HEK293 (cell line): ENCODE measurements at regions not wholly inside any gene's neighbourhood (a gene's known extent, or its start where the extent isn't known, plus 50 kb on each side); places are given as distances from the start of the nearest gene placed in this dataset.

Source experiments
- ATF2 ChIP-seq: fragments of 450-650 bp; formaldehyde crosslinking; IDR thresholded peaks from 2 replicates; pipeline ENCODE4 v1.5.1; 2016; ENCODE audit warnings: missing biosample characterization, missing genetic modification characterization, low read depth
- ZNF112 ChIP-seq: fragments of 450-650 bp; formaldehyde crosslinking; IDR thresholded peaks from 2 replicates; pipeline ENCODE4 v1.5.0; 2017; ENCODE audit warnings: missing biosample characterization, missing genetic modification characterization
- TF ChIP-seq, protein P1 (sequence below): fragments of 450-650 bp; formaldehyde crosslinking; IDR thresholded peaks from 2 replicates; pipeline ENCODE4 v1.5.1; 2016; ENCODE audit warnings: missing biosample characterization, missing genetic modification characterization
- TF ChIP-seq, protein P2 (sequence below): fragments of 450-650 bp; formaldehyde crosslinking; IDR thresholded peaks from 2 replicates; pipeline ENCODE4 v1.5.1; 2016; ENCODE audit warnings: missing biosample characterization, missing genetic modification characterization
- TF ChIP-seq, protein P3 (sequence below): fragments of 450-650 bp; formaldehyde crosslinking; IDR thresholded peaks from 2 replicates; pipeline ENCODE4 v1.5.1; 2016; ENCODE audit warnings: missing biosample characterization, missing genetic modification characterization

GRCh38 chr21:36261459-36261858 lies 58.5 kb upstream of the MORC3 start:
- TF ChIP-seq, protein P1, sequence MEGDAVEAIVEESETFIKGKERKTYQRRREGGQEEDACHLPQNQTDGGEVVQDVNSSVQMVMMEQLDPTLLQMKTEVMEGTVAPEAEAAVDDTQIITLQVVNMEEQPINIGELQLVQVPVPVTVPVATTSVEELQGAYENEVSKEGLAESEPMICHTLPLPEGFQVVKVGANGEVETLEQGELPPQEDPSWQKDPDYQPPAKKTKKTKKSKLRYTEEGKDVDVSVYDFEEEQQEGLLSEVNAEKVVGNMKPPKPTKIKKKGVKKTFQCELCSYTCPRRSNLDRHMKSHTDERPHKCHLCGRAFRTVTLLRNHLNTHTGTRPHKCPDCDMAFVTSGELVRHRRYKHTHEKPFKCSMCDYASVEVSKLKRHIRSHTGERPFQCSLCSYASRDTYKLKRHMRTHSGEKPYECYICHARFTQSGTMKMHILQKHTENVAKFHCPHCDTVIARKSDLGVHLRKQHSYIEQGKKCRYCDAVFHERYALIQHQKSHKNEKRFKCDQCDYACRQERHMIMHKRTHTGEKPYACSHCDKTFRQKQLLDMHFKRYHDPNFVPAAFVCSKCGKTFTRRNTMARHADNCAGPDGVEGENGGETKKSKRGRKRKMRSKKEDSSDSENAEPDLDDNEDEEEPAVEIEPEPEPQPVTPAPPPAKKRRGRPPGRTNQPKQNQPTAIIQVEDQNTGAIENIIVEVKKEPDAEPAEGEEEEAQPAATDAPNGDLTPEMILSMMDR (tag by site-specific recombination): no peak
- TF ChIP-seq ATF2 (tag by site-specific recombination) (no peak), ZNF112 (tag by site-specific recombination) (no peak)
- TF ChIP-seq, protein P2, sequence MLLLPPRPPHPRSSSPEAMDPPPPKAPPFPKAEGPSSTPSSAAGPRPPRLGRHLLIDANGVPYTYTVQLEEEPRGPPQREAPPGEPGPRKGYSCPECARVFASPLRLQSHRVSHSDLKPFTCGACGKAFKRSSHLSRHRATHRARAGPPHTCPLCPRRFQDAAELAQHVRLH: no peak
- TF ChIP-seq, protein P3, sequence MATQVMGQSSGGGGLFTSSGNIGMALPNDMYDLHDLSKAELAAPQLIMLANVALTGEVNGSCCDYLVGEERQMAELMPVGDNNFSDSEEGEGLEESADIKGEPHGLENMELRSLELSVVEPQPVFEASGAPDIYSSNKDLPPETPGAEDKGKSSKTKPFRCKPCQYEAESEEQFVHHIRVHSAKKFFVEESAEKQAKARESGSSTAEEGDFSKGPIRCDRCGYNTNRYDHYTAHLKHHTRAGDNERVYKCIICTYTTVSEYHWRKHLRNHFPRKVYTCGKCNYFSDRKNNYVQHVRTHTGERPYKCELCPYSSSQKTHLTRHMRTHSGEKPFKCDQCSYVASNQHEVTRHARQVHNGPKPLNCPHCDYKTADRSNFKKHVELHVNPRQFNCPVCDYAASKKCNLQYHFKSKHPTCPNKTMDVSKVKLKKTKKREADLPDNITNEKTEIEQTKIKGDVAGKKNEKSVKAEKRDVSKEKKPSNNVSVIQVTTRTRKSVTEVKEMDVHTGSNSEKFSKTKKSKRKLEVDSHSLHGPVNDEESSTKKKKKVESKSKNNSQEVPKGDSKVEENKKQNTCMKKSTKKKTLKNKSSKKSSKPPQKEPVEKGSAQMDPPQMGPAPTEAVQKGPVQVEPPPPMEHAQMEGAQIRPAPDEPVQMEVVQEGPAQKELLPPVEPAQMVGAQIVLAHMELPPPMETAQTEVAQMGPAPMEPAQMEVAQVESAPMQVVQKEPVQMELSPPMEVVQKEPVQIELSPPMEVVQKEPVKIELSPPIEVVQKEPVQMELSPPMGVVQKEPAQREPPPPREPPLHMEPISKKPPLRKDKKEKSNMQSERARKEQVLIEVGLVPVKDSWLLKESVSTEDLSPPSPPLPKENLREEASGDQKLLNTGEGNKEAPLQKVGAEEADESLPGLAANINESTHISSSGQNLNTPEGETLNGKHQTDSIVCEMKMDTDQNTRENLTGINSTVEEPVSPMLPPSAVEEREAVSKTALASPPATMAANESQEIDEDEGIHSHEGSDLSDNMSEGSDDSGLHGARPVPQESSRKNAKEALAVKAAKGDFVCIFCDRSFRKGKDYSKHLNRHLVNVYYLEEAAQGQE: no peak
